ENCODE measurements at regions not wholly inside any gene's neighbourhood (a gene's known extent, or its start where the extent isn't known, plus 50 kb on each side); places are given as distances from the start of the nearest gene placed in this dataset.

DNA sequence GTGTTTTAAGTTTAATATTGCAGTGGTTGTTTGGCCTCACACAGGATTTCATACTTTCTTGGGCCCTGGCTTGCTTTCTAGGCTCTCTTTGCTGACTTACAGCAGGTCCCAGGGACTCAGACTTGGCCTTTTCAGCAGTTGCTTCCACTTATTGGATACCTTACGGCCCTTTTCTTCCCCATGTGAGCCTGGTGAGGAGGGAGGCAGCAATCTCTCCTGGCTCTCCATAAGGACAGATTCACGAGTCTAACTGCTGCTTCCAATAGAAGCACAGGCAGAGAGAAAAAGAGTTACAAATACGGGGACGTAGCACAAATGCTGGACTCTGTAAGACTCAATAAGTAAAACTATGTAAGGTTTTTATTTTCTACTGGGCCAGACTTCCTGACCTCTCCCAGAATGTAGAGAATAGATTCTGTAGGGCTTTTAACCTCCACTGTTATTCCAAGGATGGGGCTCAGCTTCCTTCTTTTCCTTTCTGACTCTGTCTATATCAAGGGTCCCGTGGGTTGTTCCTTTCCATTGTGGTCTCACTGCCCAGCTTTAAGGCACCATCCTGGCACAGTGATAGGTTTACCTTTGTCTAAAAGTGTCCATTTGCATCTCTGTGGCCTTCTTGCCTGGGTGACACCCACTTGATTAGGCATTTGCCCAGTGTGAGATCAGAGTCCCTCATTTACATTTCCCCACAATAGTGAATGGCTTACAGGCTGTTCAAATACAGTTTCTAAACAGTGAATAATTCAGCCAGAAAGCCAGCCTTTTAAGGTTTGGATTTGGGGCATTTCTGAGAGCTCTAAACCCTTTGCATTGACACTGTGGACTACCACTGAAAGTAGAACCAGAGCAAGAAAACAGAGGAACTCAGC is 92.8 kb downstream of the RASSF10 start:
- 83% methylated on average over 5 of the region's 5 CpGs for WGBS
- H3K27me3 ChIP-seq (replicated peaks; ENCODE audit: insufficient read depth): no peaks in the 10 kb centered on the region
- H3K36me3 ChIP-seq: no peaks in the 10 kb centered on the region
- no peak for DNase-seq (ENCODE audit: low spot score)
- no peak overlapping the region for H3K4me3 ChIP-seq
- TF ChIP-seq POLR2AphosphoS5 (IDR thresholded peaks at IDR 0.05) (no peak), POLR2A (IDR thresholded peaks at IDR 0.05) (no peak)
- TF ChIP-seq, protein P1, sequence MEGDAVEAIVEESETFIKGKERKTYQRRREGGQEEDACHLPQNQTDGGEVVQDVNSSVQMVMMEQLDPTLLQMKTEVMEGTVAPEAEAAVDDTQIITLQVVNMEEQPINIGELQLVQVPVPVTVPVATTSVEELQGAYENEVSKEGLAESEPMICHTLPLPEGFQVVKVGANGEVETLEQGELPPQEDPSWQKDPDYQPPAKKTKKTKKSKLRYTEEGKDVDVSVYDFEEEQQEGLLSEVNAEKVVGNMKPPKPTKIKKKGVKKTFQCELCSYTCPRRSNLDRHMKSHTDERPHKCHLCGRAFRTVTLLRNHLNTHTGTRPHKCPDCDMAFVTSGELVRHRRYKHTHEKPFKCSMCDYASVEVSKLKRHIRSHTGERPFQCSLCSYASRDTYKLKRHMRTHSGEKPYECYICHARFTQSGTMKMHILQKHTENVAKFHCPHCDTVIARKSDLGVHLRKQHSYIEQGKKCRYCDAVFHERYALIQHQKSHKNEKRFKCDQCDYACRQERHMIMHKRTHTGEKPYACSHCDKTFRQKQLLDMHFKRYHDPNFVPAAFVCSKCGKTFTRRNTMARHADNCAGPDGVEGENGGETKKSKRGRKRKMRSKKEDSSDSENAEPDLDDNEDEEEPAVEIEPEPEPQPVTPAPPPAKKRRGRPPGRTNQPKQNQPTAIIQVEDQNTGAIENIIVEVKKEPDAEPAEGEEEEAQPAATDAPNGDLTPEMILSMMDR (IDR thresholded peaks at IDR 0.05): no peak
- H3K4me1 ChIP-seq (replicated peaks): no peaks in the 10 kb centered on the region
- H3K27ac ChIP-seq: no peak overlapping the region
- no peaks in the 10 kb centered on the region for H3K9me3 ChIP-seq
- intact Hi-C loops (cut with DNase I): no loop called here

- intact Hi-C loops (cut with DNase I): no loop called here
- Histone ChIP-seq H3K36me3 (no peaks in the 10 kb centered on the region), H3K9me3 (no peaks in the 10 kb centered on the region), H3K27ac (no peak overlapping the region), H3K4me1 (replicated peaks) (no peaks in the 10 kb centered on the region), H3K27me3 (replicated peaks; ENCODE audit: insufficient read depth) (no peaks in the 10 kb centered on the region), H3K4me3 (no peak overlapping the region)
- no peak for DNase-seq (ENCODE audit: low spot score)
- TF ChIP-seq POLR2A (IDR thresholded peaks at IDR 0.05) (no peak), POLR2AphosphoS5 (IDR thresholded peaks at IDR 0.05) (no peak)
- TF ChIP-seq, protein P1 (IDR thresholded peaks at IDR 0.05): no peak
- 76% methylated on average over 2 of the region's 2 CpGs for WGBS
These were observed 93.4 kb downstream of the RASSF10 start for GRCh38 chr11:13102513-13102840.

GRCh38 chr11:13102865-13103539 is 93.9 kb downstream of the RASSF10 start:
- no peaks in the 10 kb centered on the region for H3K9me3 ChIP-seq
- no peaks in the 10 kb centered on the region for H3K36me3 ChIP-seq
- H3K27ac ChIP-seq: no peak overlapping the region
- TF ChIP-seq, protein P1 (IDR thresholded peaks at IDR 0.05): no peak
- TF ChIP-seq POLR2A (IDR thresholded peaks at IDR 0.05): no peak
- no peak for TF ChIP-seq POLR2AphosphoS5 (IDR thresholded peaks at IDR 0.05)
- H3K27me3 ChIP-seq (replicated peaks; ENCODE audit: insufficient read depth): no peaks in the 10 kb centered on the region
- H3K4me3 ChIP-seq: no peak overlapping the region
- intact Hi-C loops (cut with DNase I): no loop called here
- no peaks in the 10 kb centered on the region for H3K4me1 ChIP-seq (replicated peaks)
- WGBS: 87% methylated on average over 5 of the region's 5 CpGs
- DNase-seq (ENCODE audit: low spot score): no peak

- intact Hi-C loops (cut with DNase I): no loop called here
- Histone ChIP-seq H3K4me1 (replicated peaks) (no peaks in the 10 kb centered on the region), H3K36me3 (no peaks in the 10 kb centered on the region), H3K9me3 (no peaks in the 10 kb centered on the region), H3K4me3 (no peak overlapping the region), H3K27me3 (replicated peaks; ENCODE audit: insufficient read depth) (no peaks in the 10 kb centered on the region), H3K27ac (no peak overlapping the region)
- TF ChIP-seq POLR2A (IDR thresholded peaks at IDR 0.05) (no peak), POLR2AphosphoS5 (IDR thresholded peaks at IDR 0.05) (no peak)
- TF ChIP-seq, protein P1 (IDR thresholded peaks at IDR 0.05): no peak
- 48% methylated on average over 2 of the region's 2 CpGs for WGBS
- DNase-seq (ENCODE audit: low spot score): no peak
These were observed 94.9 kb downstream of the RASSF10 start for GRCh38 chr11:13103962-13104554.

All from prostate gland (tissue), 2 donors.